Colonic mucosa (tissue), 4 donors: ENCODE measurements at regions not wholly inside any gene's neighbourhood (a gene's known extent, or its start where the extent isn't known, plus 50 kb on each side); places are given as distances from the start of the nearest gene placed in this dataset.

Experiments
- DNase-seq: peaks from one replicate; pipeline ENCODE4 v3.0.0-alpha.2; 2020
- H3K27ac ChIP-seq: fragments of 200-600 bp; one replicate; pipeline ENCODE4 v1.8.0; 2021
- H3K27me3 ChIP-seq: fragments of 200-600 bp; one replicate; pipeline ENCODE4 v1.8.0; 2021
- H3K36me3 ChIP-seq: fragments of 200-600 bp; one replicate; pipeline ENCODE4 v1.8.0; 2021
- H3K4me1 ChIP-seq: fragments of 200-600 bp; one replicate; pipeline ENCODE4 v1.8.0; 2021; ENCODE audit warnings: mild to moderate bottlenecking
- H3K4me3 ChIP-seq: fragments of 200-600 bp; one replicate; pipeline ENCODE4 v1.8.0; 2021
- H3K9ac ChIP-seq, 2 donors: one replicate each; pipeline ENCODE4 v1.7.0; 2013; ENCODE audit warnings: control low read depth in 2 of 2, low read depth in 2 of 2, low read length in 2 of 2
- H3K9me3 ChIP-seq: fragments of 200-600 bp; one replicate; pipeline ENCODE4 v1.8.0; 2021
- CTCF ChIP-seq: fragments of 200-600 bp; IDR thresholded peaks from one replicate; pipeline ENCODE4 v1.8.0; 2022; ENCODE audit warnings: antibody characterized with exemption, mild to moderate bottlenecking
- intact Hi-C: fragments of 100-400 bp; cut with DNase I; formaldehyde crosslinking; loops from one replicate; pipeline ENCODE4 v1.14.1; 2022
- donor health status: healthy.
- donor health status: DM: no; HTN: no; CAD: no.
- donor health status: DM: no; HTN: no; CAD: no.

GRCh38 chr5:167889276-167889675 lies 402.2 kb upstream of the WWC1 start:
- H3K36me3 ChIP-seq: no peaks in the 10 kb centered on the region
- intact Hi-C loops: no loop called here
- no peaks in the 10 kb centered on the region for H3K9me3 ChIP-seq
- no peak overlapping the region for H3K27ac ChIP-seq
- no peaks in the 10 kb centered on the region for H3K27me3 ChIP-seq
- H3K4me3 ChIP-seq: no peak overlapping the region
- no peak for DNase-seq
- no peak for TF ChIP-seq CTCF
- no peaks in the 10 kb centered on the region for H3K4me1 ChIP-seq
- H3K9ac ChIP-seq: no peak overlapping the region

- H3K27ac ChIP-seq: no peak overlapping the region
- TF ChIP-seq CTCF: no peak
- no peaks in the 10 kb centered on the region for H3K36me3 ChIP-seq
- no peak overlapping the region for H3K4me3 ChIP-seq
- no peaks in the 10 kb centered on the region for H3K27me3 ChIP-seq
- intact Hi-C loops: no loop called here
- DNase-seq: no peak
- no peaks in the 10 kb centered on the region for H3K9me3 ChIP-seq
- no peaks in the 10 kb centered on the region for H3K4me1 ChIP-seq
- H3K9ac ChIP-seq: no peak overlapping the region
These were observed 398.9 kb upstream of the WWC1 start for GRCh38 chr5:167892352-167893115.

- no peak for TF ChIP-seq CTCF
- H3K9me3 ChIP-seq: no peaks in the 10 kb centered on the region
- H3K27ac ChIP-seq: no peak overlapping the region
- H3K27me3 ChIP-seq: no peaks in the 10 kb centered on the region
- DNase-seq: no peak
- no peaks in the 10 kb centered on the region for H3K36me3 ChIP-seq
- intact Hi-C loops: no loop called here
- no peak overlapping the region for H3K9ac ChIP-seq
- H3K4me1 ChIP-seq: no peaks in the 10 kb centered on the region
- H3K4me3 ChIP-seq: no peak overlapping the region
These were observed 398.2 kb upstream of the WWC1 start for GRCh38 chr5:167893271-167893670.

- no peaks in the 10 kb centered on the region for H3K36me3 ChIP-seq
- H3K27ac ChIP-seq: no peak overlapping the region
- H3K4me3 ChIP-seq: no peak overlapping the region
- intact Hi-C loops: no loop called here
- DNase-seq: no peak
- no peak overlapping the region for H3K9ac ChIP-seq
- H3K9me3 ChIP-seq: no peaks in the 10 kb centered on the region
- H3K4me1 ChIP-seq: no peaks in the 10 kb centered on the region
- TF ChIP-seq CTCF: no peak
- H3K27me3 ChIP-seq: no peaks in the 10 kb centered on the region
These were observed 396.6 kb upstream of the WWC1 start for GRCh38 chr5:167894631-167895472.

- TF ChIP-seq CTCF: no peak
- Histone ChIP-seq H3K36me3 (no peaks in the 10 kb centered on the region), H3K4me3 (no peak overlapping the region), H3K9ac (no peak overlapping the region), H3K9me3 (no peaks in the 10 kb centered on the region), H3K4me1 (no peaks in the 10 kb centered on the region), H3K27me3 (no peaks in the 10 kb centered on the region), H3K27ac (no peak overlapping the region)
- intact Hi-C loops: no loop called here
- no peak for DNase-seq
These were observed 395.4 kb upstream of the WWC1 start for GRCh38 chr5:167895899-167896659.
